ENCODE measurements at regions not wholly inside any gene's neighbourhood (a gene's known extent, or its start where the extent isn't known, plus 50 kb on each side); places are given as distances from the start of the nearest gene placed in this dataset.

DNA sequence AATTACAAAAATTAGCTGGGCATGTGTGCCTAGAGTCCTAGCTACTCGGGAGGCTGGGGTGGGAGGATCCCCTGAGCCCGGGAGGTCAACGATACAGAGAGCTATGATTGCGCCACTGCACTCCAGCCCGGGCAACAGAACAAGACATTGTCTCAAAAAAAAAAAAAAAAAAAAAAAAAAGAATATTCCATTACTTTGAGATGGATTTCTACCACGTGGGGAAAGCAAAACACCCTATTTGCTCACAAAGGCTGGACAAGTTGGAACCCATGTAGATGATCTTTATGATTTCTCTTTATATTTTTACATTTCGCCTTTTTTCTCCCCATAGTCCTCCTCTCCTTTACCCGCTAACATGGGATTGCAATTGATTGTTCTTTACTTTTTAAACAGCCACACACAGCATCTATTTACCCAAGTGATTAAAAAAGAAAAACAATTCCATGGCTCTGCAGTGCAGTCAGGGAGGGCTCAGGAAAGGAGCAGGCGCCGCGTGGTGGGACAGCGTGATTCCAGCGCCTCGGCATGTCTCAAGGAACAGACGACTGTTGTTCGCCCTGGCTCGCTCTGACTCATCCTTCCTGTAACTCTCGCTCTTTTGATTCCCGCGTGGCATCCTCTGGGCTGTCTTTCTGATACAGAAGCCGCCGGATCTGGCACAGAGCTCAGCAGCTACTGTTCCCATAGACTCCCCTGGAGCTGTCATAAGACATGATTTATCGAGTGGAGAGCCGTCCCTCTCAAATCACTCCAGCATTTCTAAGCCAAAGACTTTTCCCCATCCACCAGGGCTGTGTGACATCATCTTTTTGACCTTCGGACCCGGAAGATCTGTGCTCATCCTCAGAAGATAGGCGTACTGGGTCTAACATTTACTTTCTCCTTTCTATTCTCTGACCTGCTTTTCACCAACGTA lies 230.4 kb upstream of the AGAP1 start:
- Histone ChIP-seq H3K4me3 (replicated peaks in 1 of 3; ENCODE audit: insufficient read depth in 1 of 3, low read depth in 1 of 3, low read length in 3 of 3) (no peak overlapping the region), H3K4me1 (ENCODE audit: control insufficient read depth, extremely low read depth, insufficient read depth, low read length) (peaks cover 21% of the 10 kb centered on the region), H3K9me1 (replicated peaks; ENCODE audit: control insufficient read depth, extremely low read depth, insufficient read depth, low read length) (no peaks in the 10 kb centered on the region), H2AFZ (ENCODE audit: low read depth, low read length) (peak overlapping the region; percentile 69), H4K20me1 (replicated peaks; ENCODE audit: control insufficient read depth, extremely low read depth, insufficient read depth, low read length) (no peaks in the 10 kb centered on the region), H3K79me2 (ENCODE audit: control insufficient read depth, insufficient read depth, low read length) (no peaks in the 10 kb centered on the region), H3K27me3 (ENCODE audit: control insufficient read depth in 2 of 2, insufficient read depth in 2 of 2, low read length in 2 of 2) (no peaks in the 10 kb centered on the region), H3K9ac (replicated peaks; ENCODE audit: extremely low read depth, insufficient read depth, low read length) (peak overlapping the region; percentile 59), H3K36me3 (ENCODE audit: control insufficient read depth in 2 of 2, extremely low read depth in 1 of 2, insufficient read depth in 2 of 2, low read length in 2 of 2) (no peaks in the 10 kb centered on the region), H3K9me3 (replicated peaks; ENCODE audit: control insufficient read depth, insufficient read depth, low read length) (no peaks in the 10 kb centered on the region), H3K27ac (ENCODE audit: insufficient read depth, low read depth, low read length) (peak overlapping the region; percentile 40), H3K4me2 (ENCODE audit: insufficient read depth, low read length) (peak overlapping the region; percentile 63)
- dilution Hi-C loops (cut with MboI; ENCODE audit: extremely low pct_ligation_motif_present, low sequenced_read_pairs) (no loop called here), intact Hi-C loops (cut with micrococcal nuclease) (loop anchor here (1.0 kb wide), 1 partner anchor 25 kb away; no protein-coding TSS in a partner anchor)
- FAIRE-seq (peak; percentile 94), DNase-seq (ENCODE audit: low read depth, low spot score) (peak; percentile 76)
- POLR2A ChIA-PET: no interaction called here
- TF ChIP-seq POLR2AphosphoS5 (IDR thresholded peaks at IDR 0.05; ENCODE audit: insufficient read depth, low read depth, low read length) (peak; percentile 50), FOS (IDR thresholded peaks at IDR 0.05; ENCODE audit: borderline replicate concordance, insufficient read depth, low read length) (peak; percentile 83), JUN (IDR thresholded peaks at IDR 0.05; ENCODE audit: borderline replicate concordance, insufficient read depth, insufficient read length, low read depth) (peak; percentile 48), POLR2A (IDR thresholded peaks at IDR 0.05; ENCODE audit: low read depth, low read length) (no peak), MYC (IDR thresholded peaks at IDR 0.05; ENCODE audit: low read depth, low read length) (peak; percentile 50), GATA2 (IDR thresholded peaks at IDR 0.05; ENCODE audit: insufficient read depth, insufficient read length, low read depth, low read length) (no peak)
- TF ChIP-seq, protein P1, sequence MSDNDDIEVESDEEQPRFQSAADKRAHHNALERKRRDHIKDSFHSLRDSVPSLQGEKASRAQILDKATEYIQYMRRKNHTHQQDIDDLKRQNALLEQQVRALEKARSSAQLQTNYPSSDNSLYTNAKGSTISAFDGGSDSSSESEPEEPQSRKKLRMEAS (IDR thresholded peaks at IDR 0.05; ENCODE audit: insufficient read depth, insufficient read length): peak; percentile 25
- BruUV-seq (replicated peaks): no TSS peak
- CTCF ChIA-PET: interaction anchor here (0.7 to 1.0 kb wide), 2 partner anchors 146 to 181 kb away, joined by 3 to 5 read pairs; no protein-coding TSS in a partner anchor
